ENCODE measurements at regions not wholly inside any gene's neighbourhood (a gene's known extent, or its start where the extent isn't known, plus 50 kb on each side); places are given as distances from the start of the nearest gene placed in this dataset.

DNA sequence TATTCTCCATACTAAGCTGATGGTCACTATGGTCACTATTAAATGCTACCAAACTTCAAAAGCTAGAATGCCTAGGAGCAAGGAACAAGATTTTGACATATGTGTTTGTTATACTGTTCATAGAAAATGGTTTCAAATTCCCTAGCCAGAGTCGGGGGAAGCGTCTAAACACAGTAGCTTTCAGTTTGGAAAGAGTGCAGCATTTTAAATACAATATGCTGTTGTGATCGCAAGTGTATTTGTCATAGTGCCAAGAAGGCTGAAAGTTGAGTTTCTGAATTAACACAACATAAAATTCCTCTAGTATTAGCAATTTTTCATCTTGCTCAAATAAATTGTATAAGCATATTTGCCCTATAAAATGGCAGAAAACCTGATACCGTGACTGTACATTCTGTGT lies 280.4 kb downstream of the ZNF608 start:
- Mint-ChIP-seq H3K27me3 (ENCODE audit: low read depth) (no peaks in the 10 kb centered on the region), H3K4me1 (peaks cover 50 to 63% of the 10 kb centered on the region in 2 experiments), H3K27ac (no peak overlapping the region; a peak in 1 of 7 replicates), H3K36me3 (ENCODE audit: insufficient read depth in 1 of 3, low read depth in 3 of 3) (peaks cover 4 to 15% (median 10%) of the 10 kb centered on the region in 3 experiments), H3K4me3 (no peak overlapping the region), H3K9me3 (peaks cover 7 to 16% of the 10 kb centered on the region in 2 experiments)
- H3K4me1 ChIP-seq (ENCODE audit: insufficient read depth, low read length) = peaks cover 8% of the 10 kb centered on the region; the same call in 1 of the 2 replicates
- no peaks in the 10 kb centered on the region for H3K23me2 ChIP-seq (ENCODE audit: insufficient read length, low read depth, low read length, poor library complexity, severe bottlenecking)
- no peak overlapping the region for H3K56ac ChIP-seq (ENCODE audit: insufficient read length, low read depth, low read length)
- H3K4me2 ChIP-seq (ENCODE audit: insufficient read depth, insufficient read length, low read length) = no peak overlapping the region
- H3K79me1 ChIP-seq (ENCODE audit: insufficient read depth, low read depth, low read length, poor library complexity, severe bottlenecking) = no peaks in the 10 kb centered on the region
- H3K9ac ChIP-seq (ENCODE audit: extremely low read depth, insufficient read length, low read length) = no peak overlapping the region
- H4K20me1 ChIP-seq (ENCODE audit: control insufficient read depth, insufficient read depth, insufficient read length) = no peaks in the 10 kb centered on the region
- H4K5ac ChIP-seq (ENCODE audit: insufficient read length, low read depth, low read length) = no peak overlapping the region
- no peak for DNase-seq
- H3K4ac ChIP-seq (ENCODE audit: low read depth, low read length) = no peak overlapping the region
- H2AFZ ChIP-seq (ENCODE audit: low read length) = no peak overlapping the region
- no peak overlapping the region for H2BK5ac ChIP-seq (ENCODE audit: insufficient read length, low read length)
- H3T11ph ChIP-seq (ENCODE audit: low read length) = no peak overlapping the region
- no peak overlapping the region for H3K27ac ChIP-seq (ENCODE audit: insufficient read length, low read depth, low read length)
- H2BK20ac ChIP-seq (ENCODE audit: low read depth, low read length, poor library complexity, severe bottlenecking) = no peak overlapping the region
- no peak overlapping the region for H4K91ac ChIP-seq (ENCODE audit: insufficient read length, low read depth, low read length)
- no peaks in the 10 kb centered on the region for H3K79me2 ChIP-seq (ENCODE audit: insufficient read depth, low read length)
- H3K9me3 ChIP-seq (ENCODE audit: control insufficient read depth, low read depth, low read length) = peaks cover 7% of the 10 kb centered on the region
- no peak overlapping the region for H3K23ac ChIP-seq (ENCODE audit: insufficient read length, low read depth, low read length)
- no peak overlapping the region for H2BK15ac ChIP-seq (ENCODE audit: low read depth, low read length)
- WGBS (ENCODE audit: extremely low coverage, insufficient read length, low lambda C conversion rate) = no CpG with 5 or more reads among the region's 4 CpGs
- H3K14ac ChIP-seq (ENCODE audit: insufficient read depth, low read length) = no peak overlapping the region
- no peak overlapping the region for H3K18ac ChIP-seq (ENCODE audit: insufficient read length, low read depth, low read length)
- no peak overlapping the region for H4K8ac ChIP-seq (replicated peaks; ENCODE audit: insufficient read length, low read depth, low read length)
- H2BK12ac ChIP-seq (ENCODE audit: insufficient read length, low read depth, low read length) = no peak overlapping the region
- H3K27me3 ChIP-seq (ENCODE audit: insufficient read depth, low read length) = no peaks in the 10 kb centered on the region
- TF ChIP-seq, protein P1, sequence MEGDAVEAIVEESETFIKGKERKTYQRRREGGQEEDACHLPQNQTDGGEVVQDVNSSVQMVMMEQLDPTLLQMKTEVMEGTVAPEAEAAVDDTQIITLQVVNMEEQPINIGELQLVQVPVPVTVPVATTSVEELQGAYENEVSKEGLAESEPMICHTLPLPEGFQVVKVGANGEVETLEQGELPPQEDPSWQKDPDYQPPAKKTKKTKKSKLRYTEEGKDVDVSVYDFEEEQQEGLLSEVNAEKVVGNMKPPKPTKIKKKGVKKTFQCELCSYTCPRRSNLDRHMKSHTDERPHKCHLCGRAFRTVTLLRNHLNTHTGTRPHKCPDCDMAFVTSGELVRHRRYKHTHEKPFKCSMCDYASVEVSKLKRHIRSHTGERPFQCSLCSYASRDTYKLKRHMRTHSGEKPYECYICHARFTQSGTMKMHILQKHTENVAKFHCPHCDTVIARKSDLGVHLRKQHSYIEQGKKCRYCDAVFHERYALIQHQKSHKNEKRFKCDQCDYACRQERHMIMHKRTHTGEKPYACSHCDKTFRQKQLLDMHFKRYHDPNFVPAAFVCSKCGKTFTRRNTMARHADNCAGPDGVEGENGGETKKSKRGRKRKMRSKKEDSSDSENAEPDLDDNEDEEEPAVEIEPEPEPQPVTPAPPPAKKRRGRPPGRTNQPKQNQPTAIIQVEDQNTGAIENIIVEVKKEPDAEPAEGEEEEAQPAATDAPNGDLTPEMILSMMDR (conservative IDR thresholded peaks at IDR 0.05) = no peak
- H2AK5ac ChIP-seq (ENCODE audit: insufficient read length, low read length) = no peak overlapping the region
- H2BK120ac ChIP-seq (ENCODE audit: low read depth, low read length, poor library complexity, severe bottlenecking) = no peak overlapping the region
